ENCODE measurements at regions not wholly inside any gene's neighbourhood (a gene's known extent, or its start where the extent isn't known, plus 50 kb on each side); places are given as distances from the start of the nearest gene placed in this dataset.

GRCh38 chr2:67050622-67051021 is 346.5 kb upstream of the ETAA1 start:
- CTCF ChIA-PET = interaction anchor here (0.6 kb wide), 1 partner anchor 337 kb away, joined by 3 read pairs; no protein-coding TSS in a partner anchor
- dilution Hi-C loops (cut with MboI; ENCODE audit: extremely low pct_ligation_motif_present, low sequenced_read_pairs) (no loop called here), intact Hi-C loops (cut with micrococcal nuclease) (no loop called here)
- no peak for TF ChIP-seq JUN (IDR thresholded peaks at IDR 0.05; ENCODE audit: borderline replicate concordance, insufficient read depth, insufficient read length, low read depth)
- TF ChIP-seq CTCF (IDR thresholded peaks at IDR 0.05; ENCODE audit: extremely low read depth in 1 of 2, insufficient read depth in 1 of 2, low read depth in 1 of 2, low read length in 2 of 2) = no peak
- no peak for TF ChIP-seq MYC (IDR thresholded peaks at IDR 0.05; ENCODE audit: low read depth, low read length)
- TF ChIP-seq FOS (IDR thresholded peaks at IDR 0.05; ENCODE audit: borderline replicate concordance, insufficient read depth, low read length) = no peak
- TF ChIP-seq EZH2 (IDR thresholded peaks at IDR 0.05; ENCODE audit: borderline replicate concordance, low read depth, low read length, severe bottlenecking) = no peak
- no peak for TF ChIP-seq POLR2A (IDR thresholded peaks at IDR 0.05; ENCODE audit: low read depth, low read length)
- no peak for TF ChIP-seq POLR2AphosphoS5 (IDR thresholded peaks at IDR 0.05; ENCODE audit: insufficient read depth, low read depth, low read length)
- no peak for TF ChIP-seq MAX (IDR thresholded peaks at IDR 0.05; ENCODE audit: insufficient read depth, insufficient read length)
- no peak for TF ChIP-seq GATA2 (IDR thresholded peaks at IDR 0.05; ENCODE audit: insufficient read depth, insufficient read length, low read depth, low read length)
- Histone ChIP-seq H3K79me2 (ENCODE audit: control insufficient read depth, insufficient read depth, low read length) (no peaks in the 10 kb centered on the region), H3K27ac (ENCODE audit: insufficient read depth, low read depth, low read length) (no peak overlapping the region), H3K36me3 (ENCODE audit: control insufficient read depth in 2 of 2, extremely low read depth in 1 of 2, insufficient read depth in 2 of 2, low read length in 2 of 2) (no peaks in the 10 kb centered on the region), H3K4me2 (ENCODE audit: insufficient read depth, low read length) (no peak overlapping the region), H3K9me3 (replicated peaks; ENCODE audit: control insufficient read depth, insufficient read depth, low read length) (no peaks in the 10 kb centered on the region), H3K4me3 (replicated peaks in 1 of 3; ENCODE audit: insufficient read depth in 1 of 3, low read depth in 1 of 3, low read length in 3 of 3) (no peak overlapping the region), H3K4me1 (ENCODE audit: control insufficient read depth, extremely low read depth, insufficient read depth, low read length) (no peaks in the 10 kb centered on the region), H3K27me3 (ENCODE audit: control insufficient read depth in 2 of 2, insufficient read depth in 2 of 2, low read length in 2 of 2) (no peaks in the 10 kb centered on the region), H3K9me1 (replicated peaks; ENCODE audit: control insufficient read depth, extremely low read depth, insufficient read depth, low read length) (no peaks in the 10 kb centered on the region), H4K20me1 (replicated peaks; ENCODE audit: control insufficient read depth, extremely low read depth, insufficient read depth, low read length) (no peaks in the 10 kb centered on the region), H3K9ac (replicated peaks; ENCODE audit: extremely low read depth, insufficient read depth, low read length) (no peak overlapping the region), H2AFZ (ENCODE audit: low read depth, low read length) (no peak overlapping the region)
- FAIRE-seq (no peak), DNase-seq (ENCODE audit: low read depth, low spot score) (no peak)
- POLR2A ChIA-PET = no interaction called here
- BruUV-seq (replicated peaks) = no TSS peak

Data from endothelial cell of umbilical vein (primary cell).